ENCODE measurements at regions not wholly inside any gene's neighbourhood (a gene's known extent, or its start where the extent isn't known, plus 50 kb on each side); places are given as distances from the start of the nearest gene placed in this dataset.

GRCh38 chr18:53610957-53611356, 613.5 kb downstream of the MBD2 start:
- DNase-seq = no peak

- no peak for DNase-seq
Measured at GRCh38 chr18:53606792-53607191, 617.7 kb downstream of the MBD2 start.

- DNase-seq = no peak
Measured at GRCh38 chr18:53605198-53605597, 619.3 kb downstream of the MBD2 start.

- no peak for DNase-seq
Measured at GRCh38 chr18:53603276-53603675, 621.2 kb downstream of the MBD2 start.

- DNase-seq = no peak
Measured at GRCh38 chr18:53601344-53601743, 623.1 kb downstream of the MBD2 start.

- no peak for DNase-seq
Measured at GRCh38 chr18:53586923-53587322, 637.5 kb downstream of the MBD2 start.

Data from fibroblast of skin of right quadriceps (primary cell).